ENCODE measurements at regions not wholly inside any gene's neighbourhood (a gene's known extent, or its start where the extent isn't known, plus 50 kb on each side); places are given as distances from the start of the nearest gene placed in this dataset.

- TF ChIP-seq CTCF (IDR thresholded peaks at IDR 0.05): no peak
- no peak for TF ChIP-seq EZH2phosphoT487 (IDR thresholded peaks at IDR 0.05)
- TF ChIP-seq EZH2 (IDR thresholded peaks at IDR 0.05): no peak
Observed at GRCh38 chr6:23690453-23691049, 435.5 kb upstream of the NRSN1 start.

Measured in neural progenitor cell (in vitro differentiated cells).